ENCODE measurements at regions not wholly inside any gene's neighbourhood (a gene's known extent, or its start where the extent isn't known, plus 50 kb on each side); places are given as distances from the start of the nearest gene placed in this dataset.

DNA sequence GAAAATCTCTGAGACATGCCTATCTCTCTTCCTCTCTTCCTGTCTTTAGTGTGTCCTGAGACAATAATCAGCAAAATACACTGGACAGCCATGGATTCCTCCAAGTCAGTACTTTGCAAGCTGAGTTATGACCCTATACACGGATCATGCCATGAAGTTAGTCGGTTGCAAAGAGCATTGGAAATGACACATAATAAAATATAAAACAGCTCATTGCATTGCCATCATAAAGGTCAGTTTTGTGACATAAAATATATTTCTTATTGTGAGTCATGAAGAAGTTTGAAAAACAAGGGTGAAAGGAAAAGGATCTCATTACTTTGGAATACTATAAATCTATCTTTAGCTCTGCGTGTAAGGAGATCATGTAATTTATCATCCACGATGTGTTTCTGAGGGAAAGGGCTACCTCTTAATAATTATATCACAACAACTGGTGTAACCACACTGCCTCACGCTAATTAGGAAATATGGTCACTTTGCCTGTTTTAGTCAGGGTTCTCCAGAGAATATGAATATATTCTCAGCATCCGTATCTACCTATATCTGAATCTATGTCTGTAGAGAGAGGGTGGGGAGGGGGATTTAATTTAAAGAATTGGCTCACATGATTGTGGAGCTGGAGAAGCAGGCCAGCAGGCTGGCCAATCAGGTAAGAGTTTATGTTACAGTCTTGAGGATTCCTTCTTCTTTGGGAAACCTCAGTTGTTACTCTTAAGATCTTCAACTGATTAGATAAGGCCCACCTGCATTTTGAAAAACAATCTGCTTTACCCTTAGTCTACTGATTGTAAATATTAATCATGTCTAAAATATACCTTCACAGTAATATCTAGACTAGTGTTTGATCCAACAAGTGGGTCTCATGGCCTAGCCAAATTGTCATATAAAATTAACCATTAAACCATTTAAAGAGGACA, 198.8 kb downstream of the FAT3 start:
- Histone ChIP-seq H3K27ac (ENCODE audit: low read length) (no peak overlapping the region), H4K20me1 (ENCODE audit: insufficient read depth) (no peaks in the 10 kb centered on the region), H2AFZ (ENCODE audit: low read depth, low read length) (no peak overlapping the region), H3K36me3 (ENCODE audit: insufficient read depth, low read length) (no peaks in the 10 kb centered on the region), H3K27me3 (ENCODE audit: insufficient read depth, low read depth, low read length) (no peaks in the 10 kb centered on the region), H3K4me2 (ENCODE audit: low read length) (no peak overlapping the region), H3K9me2 (ENCODE audit: insufficient read depth, low read length) (no peaks in the 10 kb centered on the region), H3K9ac (ENCODE audit: low read length) (no peak overlapping the region), H3F3A (ENCODE audit: insufficient read depth, low read length, poor library complexity, severe bottlenecking) (no peaks in the 10 kb centered on the region), H3K4me3 (ENCODE audit: low read length) (no peak overlapping the region), H3K9me3 (ENCODE audit: low read length) (no peaks in the 10 kb centered on the region), H3K79me2 (replicated peaks; ENCODE audit: insufficient read depth, low read length) (peaks cover 9% of the 10 kb centered on the region)
- TF ChIP-seq RAD21 (conservative IDR thresholded peaks at IDR 0.05) (no peak), MXI1 (conservative IDR thresholded peaks at IDR 0.05; ENCODE audit: poor library complexity, severe bottlenecking) (no peak), POLR2AphosphoS5 (IDR thresholded peaks at IDR 0.05) (no peak), EZH2 (IDR thresholded peaks at IDR 0.05; ENCODE audit: borderline replicate concordance, insufficient read depth, low read length, poor library complexity, severe bottlenecking) (no peak), TAF1 (IDR thresholded peaks at IDR 0.05; ENCODE audit: low read depth) (no peak), EP300 (conservative IDR thresholded peaks at IDR 0.05; ENCODE audit: poor library complexity, severe bottlenecking) (no peak), SMC3 (conservative IDR thresholded peaks at IDR 0.05; ENCODE audit: poor library complexity) (no peak)
- TF ChIP-seq, protein P1, sequence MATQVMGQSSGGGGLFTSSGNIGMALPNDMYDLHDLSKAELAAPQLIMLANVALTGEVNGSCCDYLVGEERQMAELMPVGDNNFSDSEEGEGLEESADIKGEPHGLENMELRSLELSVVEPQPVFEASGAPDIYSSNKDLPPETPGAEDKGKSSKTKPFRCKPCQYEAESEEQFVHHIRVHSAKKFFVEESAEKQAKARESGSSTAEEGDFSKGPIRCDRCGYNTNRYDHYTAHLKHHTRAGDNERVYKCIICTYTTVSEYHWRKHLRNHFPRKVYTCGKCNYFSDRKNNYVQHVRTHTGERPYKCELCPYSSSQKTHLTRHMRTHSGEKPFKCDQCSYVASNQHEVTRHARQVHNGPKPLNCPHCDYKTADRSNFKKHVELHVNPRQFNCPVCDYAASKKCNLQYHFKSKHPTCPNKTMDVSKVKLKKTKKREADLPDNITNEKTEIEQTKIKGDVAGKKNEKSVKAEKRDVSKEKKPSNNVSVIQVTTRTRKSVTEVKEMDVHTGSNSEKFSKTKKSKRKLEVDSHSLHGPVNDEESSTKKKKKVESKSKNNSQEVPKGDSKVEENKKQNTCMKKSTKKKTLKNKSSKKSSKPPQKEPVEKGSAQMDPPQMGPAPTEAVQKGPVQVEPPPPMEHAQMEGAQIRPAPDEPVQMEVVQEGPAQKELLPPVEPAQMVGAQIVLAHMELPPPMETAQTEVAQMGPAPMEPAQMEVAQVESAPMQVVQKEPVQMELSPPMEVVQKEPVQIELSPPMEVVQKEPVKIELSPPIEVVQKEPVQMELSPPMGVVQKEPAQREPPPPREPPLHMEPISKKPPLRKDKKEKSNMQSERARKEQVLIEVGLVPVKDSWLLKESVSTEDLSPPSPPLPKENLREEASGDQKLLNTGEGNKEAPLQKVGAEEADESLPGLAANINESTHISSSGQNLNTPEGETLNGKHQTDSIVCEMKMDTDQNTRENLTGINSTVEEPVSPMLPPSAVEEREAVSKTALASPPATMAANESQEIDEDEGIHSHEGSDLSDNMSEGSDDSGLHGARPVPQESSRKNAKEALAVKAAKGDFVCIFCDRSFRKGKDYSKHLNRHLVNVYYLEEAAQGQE (IDR thresholded peaks at IDR 0.05; ENCODE audit: borderline replicate concordance), result no peak
- TF ChIP-seq, protein P2, sequence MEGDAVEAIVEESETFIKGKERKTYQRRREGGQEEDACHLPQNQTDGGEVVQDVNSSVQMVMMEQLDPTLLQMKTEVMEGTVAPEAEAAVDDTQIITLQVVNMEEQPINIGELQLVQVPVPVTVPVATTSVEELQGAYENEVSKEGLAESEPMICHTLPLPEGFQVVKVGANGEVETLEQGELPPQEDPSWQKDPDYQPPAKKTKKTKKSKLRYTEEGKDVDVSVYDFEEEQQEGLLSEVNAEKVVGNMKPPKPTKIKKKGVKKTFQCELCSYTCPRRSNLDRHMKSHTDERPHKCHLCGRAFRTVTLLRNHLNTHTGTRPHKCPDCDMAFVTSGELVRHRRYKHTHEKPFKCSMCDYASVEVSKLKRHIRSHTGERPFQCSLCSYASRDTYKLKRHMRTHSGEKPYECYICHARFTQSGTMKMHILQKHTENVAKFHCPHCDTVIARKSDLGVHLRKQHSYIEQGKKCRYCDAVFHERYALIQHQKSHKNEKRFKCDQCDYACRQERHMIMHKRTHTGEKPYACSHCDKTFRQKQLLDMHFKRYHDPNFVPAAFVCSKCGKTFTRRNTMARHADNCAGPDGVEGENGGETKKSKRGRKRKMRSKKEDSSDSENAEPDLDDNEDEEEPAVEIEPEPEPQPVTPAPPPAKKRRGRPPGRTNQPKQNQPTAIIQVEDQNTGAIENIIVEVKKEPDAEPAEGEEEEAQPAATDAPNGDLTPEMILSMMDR (IDR thresholded peaks at IDR 0.05; ENCODE audit: poor library complexity, severe bottlenecking), result no peak

DNA sequence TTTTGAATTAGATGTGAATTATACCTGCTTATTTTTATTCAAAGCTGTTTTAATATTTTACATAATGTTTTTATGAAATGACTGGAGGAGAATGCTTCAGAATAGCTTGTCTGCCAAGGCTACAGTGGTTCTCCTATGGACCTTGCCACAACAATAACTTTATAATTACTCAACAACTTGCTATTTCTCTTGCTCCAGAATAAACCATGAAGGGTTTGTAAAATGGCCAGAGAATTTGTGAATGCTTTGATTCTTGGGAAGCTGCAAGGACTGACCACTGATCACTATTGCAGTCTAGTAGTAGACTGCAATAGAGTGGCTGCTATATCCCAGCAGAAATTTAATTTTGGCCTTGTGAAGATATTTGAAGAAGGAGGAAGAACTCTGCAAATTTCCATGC, 199.7 kb downstream of the FAT3 start:
- Histone ChIP-seq H4K20me1 (ENCODE audit: insufficient read depth) (no peaks in the 10 kb centered on the region), H3K9ac (ENCODE audit: low read length) (no peak overlapping the region), H3K9me3 (ENCODE audit: low read length) (no peaks in the 10 kb centered on the region), H3K36me3 (ENCODE audit: insufficient read depth, low read length) (no peaks in the 10 kb centered on the region), H3K4me2 (ENCODE audit: low read length) (no peak overlapping the region), H3K27me3 (ENCODE audit: insufficient read depth, low read depth, low read length) (no peaks in the 10 kb centered on the region), H3K79me2 (replicated peaks; ENCODE audit: insufficient read depth, low read length) (peaks cover 9% of the 10 kb centered on the region), H3K9me2 (ENCODE audit: insufficient read depth, low read length) (no peaks in the 10 kb centered on the region), H2AFZ (ENCODE audit: low read depth, low read length) (no peak overlapping the region), H3F3A (ENCODE audit: insufficient read depth, low read length, poor library complexity, severe bottlenecking) (no peaks in the 10 kb centered on the region), H3K4me3 (ENCODE audit: low read length) (no peak overlapping the region), H3K27ac (ENCODE audit: low read length) (no peak overlapping the region)
- no peak for TF ChIP-seq POLR2AphosphoS5 (IDR thresholded peaks at IDR 0.05)
- TF ChIP-seq, protein P1 (IDR thresholded peaks at IDR 0.05; ENCODE audit: borderline replicate concordance), result no peak
- TF ChIP-seq TAF1 (IDR thresholded peaks at IDR 0.05; ENCODE audit: low read depth), result no peak
- TF ChIP-seq SMC3 (conservative IDR thresholded peaks at IDR 0.05; ENCODE audit: poor library complexity), result no peak
- no peak for TF ChIP-seq MXI1 (conservative IDR thresholded peaks at IDR 0.05; ENCODE audit: poor library complexity, severe bottlenecking)
- TF ChIP-seq EZH2 (IDR thresholded peaks at IDR 0.05; ENCODE audit: borderline replicate concordance, insufficient read depth, low read length, poor library complexity, severe bottlenecking), result no peak
- TF ChIP-seq, protein P2 (IDR thresholded peaks at IDR 0.05; ENCODE audit: poor library complexity, severe bottlenecking), result no peak
- no peak for TF ChIP-seq RAD21 (conservative IDR thresholded peaks at IDR 0.05)
- no peak for TF ChIP-seq EP300 (conservative IDR thresholded peaks at IDR 0.05; ENCODE audit: poor library complexity, severe bottlenecking)

All from neural cell (in vitro differentiated cells).